H1 (cell line): ENCODE measurements at regions not wholly inside any gene's neighbourhood (a gene's known extent, or its start where the extent isn't known, plus 50 kb on each side); places are given as distances from the start of the nearest gene placed in this dataset.

Experiments used
- CTCF ChIA-PET: fragments of 300-600 bp; sonication (Branson Sonifier 250); formaldehyde crosslinking; loops from one replicate; lab custom pipeline; 2021; ENCODE audit not compliant: partially characterized antibody; lab: Charles Lee
- POLR2A ChIA-PET: fragments of 300-600 bp; sonication (Branson Sonifier 250); formaldehyde crosslinking; loops from one replicate; lab custom pipeline; 2021; ENCODE audit warnings: inconsistent platforms; ENCODE audit not compliant: partially characterized antibody; lab: Charles Lee
- DNase-seq, 2 experiments: peaks; one replicate each; pipeline versions ENCODE4 v3.0.0 to v3.0.0-alpha.2; 2010 to 2022; ENCODE audit warnings: low spot score in 2 of 2, low read depth in 1 of 2, mixed read lengths in 1 of 2
- FAIRE-seq: peaks from 2 replicates; lab custom pipeline; 2011; peaks lifted over from hg19 to GRCh38; lab: Jason Lieb, UNC
- H2AFZ ChIP-seq: 2 replicates; pipeline ENCODE4 v1.8.1; 2012; ENCODE audit warnings: low read length, inconsistent platforms
- H2AK5ac ChIP-seq: 2 replicates; pipeline ENCODE4 v1.6.1; 2013; ENCODE audit warnings: low read depth, low read length
- H2BK120ac ChIP-seq: replicated peaks from 2 replicates; pipeline ENCODE3; 2013; ENCODE audit warnings: low read depth, low read length, inconsistent platforms
- H2BK12ac ChIP-seq: 2 replicates; pipeline ENCODE4 v1.6.1; 2013; ENCODE audit warnings: low read depth, low read length
- H2BK15ac ChIP-seq: 2 replicates; pipeline ENCODE4 v1.6.1; 2013; ENCODE audit warnings: low read length
- H2BK20ac ChIP-seq: 2 replicates; pipeline ENCODE4 v1.6.1; 2013; ENCODE audit warnings: low read length
- H2BK5ac ChIP-seq: 2 replicates; pipeline ENCODE4 v1.6.1; 2013; ENCODE audit warnings: low read depth, low read length
- H3K14ac ChIP-seq: 2 replicates; pipeline ENCODE4 v1.6.1; 2013; ENCODE audit warnings: inconsistent platforms; ENCODE audit not compliant: insufficient read length
- H3K18ac ChIP-seq: 2 replicates; pipeline ENCODE4 v1.6.1; 2013; ENCODE audit warnings: low read length; ENCODE audit errors: extremely low read depth
- H3K23ac ChIP-seq: 2 replicates; pipeline ENCODE4 v1.6.1; 2013; ENCODE audit warnings: inconsistent platforms; ENCODE audit not compliant: insufficient read length
- H3K23me2 ChIP-seq: 2 replicates; pipeline ENCODE4 v1.6.1; 2013; ENCODE audit warnings: low read depth, low read length
- H3K27ac ChIP-seq: 2 replicates; pipeline ENCODE4 v1.6.1; 2011; ENCODE audit warnings: low read depth, low read length, inconsistent platforms
- H3K27me3 ChIP-seq, 4 experiments: replicated peaks in 1 of 4; 1 replicate in 1 of 4; 2 replicates in 3 of 4; pipeline versions ENCODE4 v1.6.1 to v1.8.1; 2011 to 2013; ENCODE audit warnings: low read length in 3 of 4, mild to moderate bottlenecking in 3 of 4, inconsistent platforms in 2 of 4, mixed read lengths in 2 of 4, moderate library complexity in 1 of 4; ENCODE audit not compliant: control insufficient read depth in 3 of 4, insufficient read depth in 3 of 4; ENCODE audit errors: extremely low read depth in 1 of 4
- H3K36me3 ChIP-seq, 4 experiments: 2 replicates each; pipeline versions ENCODE4 v1.6.1 to v1.8.1; 2011 to 2013; ENCODE audit warnings: mild to moderate bottlenecking in 4 of 4, low read length in 3 of 4, moderate library complexity in 2 of 4, control low read depth in 1 of 4, inconsistent platforms in 1 of 4; ENCODE audit not compliant: insufficient read depth in 4 of 4, control insufficient read depth in 2 of 4
- H3K4ac ChIP-seq: replicated peaks from 2 replicates; pipeline ENCODE3; 2013; ENCODE audit warnings: low read length, low read depth, mixed read lengths, inconsistent platforms; ENCODE audit not compliant: insufficient read length
- H3K4me1 ChIP-seq, 4 experiments: replicated peaks in 1 of 4; 1 replicate in 1 of 4; 2 replicates in 3 of 4; pipeline versions ENCODE4 v1.6.1 to v1.8.1; 2011 to 2013; ENCODE audit warnings: low read length in 3 of 4, inconsistent platforms in 2 of 4, mixed read lengths in 1 of 4; ENCODE audit not compliant: insufficient read depth in 4 of 4, control insufficient read depth in 3 of 4
- H3K4me2 ChIP-seq, 2 experiments: 2 replicates each; pipeline versions ENCODE4 v1.6.1 to v1.8.1; 2011 to 2013; ENCODE audit warnings: low read depth in 2 of 2, low read length in 2 of 2, control low read depth in 1 of 2, inconsistent platforms in 1 of 2, mild to moderate bottlenecking in 1 of 2; ENCODE audit not compliant: insufficient read depth in 1 of 2
- H3K4me3 ChIP-seq, 4 experiments: fragments of 200-600, 300-600 bp in 1 of 4; sonication (generic), shearing (Covaris generic), sonication (Bioruptor Twin) in 1 of 4; 2 replicates each; pipeline versions ENCODE4 v1.5.1 to v1.8.1; 2011 to 2016; ENCODE audit warnings: low read length in 4 of 4, low read depth in 3 of 4, control low read depth in 2 of 4, inconsistent platforms in 2 of 4, mild to moderate bottlenecking in 2 of 4, mixed read lengths in 1 of 4, moderate library complexity in 1 of 4; ENCODE audit not compliant: insufficient read depth in 2 of 4; ENCODE audit errors: extremely low read depth in 1 of 4
- H3K56ac ChIP-seq: replicated peaks from 2 replicates; pipeline ENCODE3; 2013; ENCODE audit warnings: low read depth, mild to moderate bottlenecking, mixed read lengths, low read length, inconsistent platforms; ENCODE audit not compliant: insufficient read length
- H3K79me1 ChIP-seq: 2 replicates; pipeline ENCODE4 v1.6.1; 2013; ENCODE audit warnings: low read depth, low read length, control low read depth
- H3K79me2 ChIP-seq, 2 experiments: 2 replicates each; pipeline versions ENCODE4 v1.6.1 to v1.8.1; 2012 to 2013; ENCODE audit warnings: low read length in 2 of 2, mild to moderate bottlenecking in 2 of 2, inconsistent platforms in 1 of 2; ENCODE audit not compliant: insufficient read depth in 2 of 2, control insufficient read depth in 1 of 2
- H3K9ac ChIP-seq, 4 experiments: replicated peaks in 1 of 4; 1 replicate in 1 of 4; 2 replicates in 3 of 4; pipeline versions ENCODE4 v1.6.1 to v1.8.1; 2011 to 2013; ENCODE audit warnings: low read depth in 3 of 4, low read length in 3 of 4, control low read depth in 2 of 4, mild to moderate bottlenecking in 2 of 4, moderate library complexity in 2 of 4, inconsistent platforms in 1 of 4; ENCODE audit errors: extremely low read depth in 1 of 4
- H3K9me3 ChIP-seq, 2 experiments: 2 replicates each; pipeline versions ENCODE4 v1.6.1 to v1.8.1; 2012 to 2013; ENCODE audit warnings: mild to moderate bottlenecking in 2 of 2, moderate library complexity in 2 of 2, control low read depth in 1 of 2, inconsistent platforms in 1 of 2, low read depth in 1 of 2, low read length in 1 of 2, mixed read lengths in 1 of 2; ENCODE audit not compliant: insufficient read depth in 2 of 2
- H4K20me1 ChIP-seq, 2 experiments: replicated peaks in 1 of 2; 2 replicates each; pipeline versions ENCODE3 to v1.8.1; 2011 to 2013; ENCODE audit warnings: inconsistent platforms in 2 of 2, low read length in 2 of 2, mild to moderate bottlenecking in 1 of 2; ENCODE audit not compliant: insufficient read depth in 2 of 2, control insufficient read depth in 1 of 2
- H4K5ac ChIP-seq: 2 replicates; pipeline ENCODE4 v1.6.1; 2013; ENCODE audit warnings: low read length, low read depth, mixed read lengths, inconsistent platforms; ENCODE audit not compliant: insufficient read length
- H4K8ac ChIP-seq: 2 replicates; pipeline ENCODE4 v1.8.0; 2013; ENCODE audit warnings: mild to moderate bottlenecking, moderate library complexity, low read length, inconsistent platforms; ENCODE audit not compliant: insufficient read depth; ENCODE audit errors: extremely low read depth
- H4K91ac ChIP-seq: replicated peaks from 2 replicates; pipeline ENCODE3; 2013; ENCODE audit warnings: low read length, mixed read lengths, inconsistent platforms; ENCODE audit not compliant: insufficient read length
- CBX5 ChIP-seq: fragments of 300-800, 300-1000 bp; sonication (generic); IDR thresholded peaks from 2 replicates; pipeline ENCODE4 v1.7.1; 2016; ENCODE audit warnings: antibody characterized with exemption, low read length, low read depth
- SUZ12 ChIP-seq: fragments of 200-600 bp; sonication (generic); IDR thresholded peaks from 2 replicates; pipeline ENCODE4 v1.6.1; 2012; ENCODE audit warnings: mild to moderate bottlenecking, inconsistent platforms, low read length, moderate library complexity, mixed read lengths
- WGBS, 2 experiments: shearing (Covaris generic) in 1 of 2; methylation state at CpG; one replicate each; pipeline versions ENCODE4 v1.1.6 to v1.1.7; 2013 to 2015; ENCODE audit warnings: low lambda C conversion rate in 2 of 2, mixed read lengths in 2 of 2, inconsistent platforms in 1 of 2, low coverage in 1 of 2, missing lambda C conversion rate in 1 of 2; ENCODE audit not compliant: insufficient replicate concordance in 2 of 2, insufficient coverage in 1 of 2, insufficient read length in 1 of 2; ENCODE audit errors: extremely low coverage in 1 of 2, missing lambda C conversion rate in 1 of 2; 5-methylcytosine and 5-hydroxymethylcytosine counted together

DNA sequence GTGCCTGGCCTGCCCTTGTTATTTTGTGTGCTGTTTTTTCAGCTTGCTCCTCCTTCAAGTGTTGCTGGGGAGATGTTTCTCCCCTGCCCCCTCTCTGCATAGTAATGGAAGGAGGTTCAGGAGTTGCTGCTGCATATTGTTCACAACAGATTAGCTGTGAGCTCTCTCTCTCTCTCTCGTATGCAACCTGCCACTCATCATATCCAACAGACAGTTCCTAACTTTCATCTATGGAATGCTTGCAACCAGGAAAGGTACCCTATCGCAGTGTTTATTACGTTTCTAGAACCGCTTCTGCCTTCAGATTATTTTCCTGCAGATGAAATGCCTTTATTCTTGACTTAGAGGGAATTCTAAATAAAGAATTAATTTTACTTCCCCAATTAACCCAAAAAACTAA, 372.9 kb downstream of the RMST start:
- CTCF ChIA-PET: no interaction called here
- 91% methylated on average over 4 of the region's 4 CpGs; no CpG with 5 or more reads in 1 of the 2 experiments for WGBS, 2 experiments

More for the DNA sequence above, 372.9 kb downstream of the RMST start:
- Histone ChIP-seq H3K4ac (no peak overlapping the region), H3K4me3 (no peak overlapping the region), H4K8ac (no peak overlapping the region), H3K79me2 (no peaks in the 10 kb centered on the region), H3K23me2 (no peaks in the 10 kb centered on the region), H2BK120ac (no peak overlapping the region), H2AK5ac (no peak overlapping the region), H3K9me3 (no peaks in the 10 kb centered on the region), H3K18ac (no peak overlapping the region), H2BK5ac (no peak overlapping the region), H2BK15ac (no peak overlapping the region), H4K5ac (no peak overlapping the region), H3K9ac (no peak overlapping the region), H3K27ac (no peak overlapping the region), H3K56ac (no peak overlapping the region), H3K27me3 (no peaks in the 10 kb centered on the region), H4K20me1 (no peaks in the 10 kb centered on the region), H3K23ac (no peak overlapping the region), H2BK20ac (no peak overlapping the region), H2BK12ac (no peak overlapping the region), H2AFZ (no peak overlapping the region), H3K4me2 (no peak overlapping the region), H3K14ac (no peak overlapping the region), H3K4me1 (no peaks in the 10 kb centered on the region; a peak in 1 of 7 replicates), H3K36me3 (no peaks in the 10 kb centered on the region), H3K79me1 (no peaks in the 10 kb centered on the region), H4K91ac (no peak overlapping the region)
- POLR2A ChIA-PET: no interaction called here
- no peak for TF ChIP-seq CBX5
- no peak for TF ChIP-seq SUZ12
- FAIRE-seq (no peak), DNase-seq (no peak)
